GM19397 (cell line): ENCODE measurements at regions not wholly inside any gene's neighbourhood (a gene's known extent, or its start where the extent isn't known, plus 50 kb on each side); places are given as distances from the start of the nearest gene placed in this dataset.
"Not testable (repeated sequence)": the region's sequence is repeated elsewhere in the genome, so short reads cannot be mapped to it uniquely, and the experiment has no call there.

Experiments
- ATAC-seq: cut with Tn5 transposase; IDR thresholded peaks from one replicate; pipeline ENCODE4 v1.9.1; 2021; ENCODE audit warnings: mild to moderate bottlenecking, moderate library complexity; ENCODE audit not compliant: unreplicated experiment

DNA sequence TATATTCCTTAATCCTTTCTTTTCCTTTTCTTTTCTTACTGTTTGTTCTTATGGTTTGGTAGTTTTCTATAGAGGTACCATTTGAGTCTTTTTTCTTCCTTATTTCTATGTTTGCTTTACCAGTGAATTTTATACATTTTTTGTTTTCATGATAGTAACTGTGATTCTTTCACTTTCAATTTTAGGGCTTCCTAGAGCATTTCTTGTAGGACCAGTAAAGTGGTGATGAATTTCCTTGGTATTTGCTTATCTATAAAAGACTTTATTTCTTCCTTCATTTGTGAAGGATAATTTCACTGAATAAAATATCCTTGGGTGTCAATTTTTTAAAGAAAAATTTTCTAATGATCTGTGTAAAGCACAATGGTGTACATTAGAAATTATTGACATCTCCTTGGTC lies 637.4 kb downstream of the CD109 start:
- ATAC-seq, result no peak

DNA sequence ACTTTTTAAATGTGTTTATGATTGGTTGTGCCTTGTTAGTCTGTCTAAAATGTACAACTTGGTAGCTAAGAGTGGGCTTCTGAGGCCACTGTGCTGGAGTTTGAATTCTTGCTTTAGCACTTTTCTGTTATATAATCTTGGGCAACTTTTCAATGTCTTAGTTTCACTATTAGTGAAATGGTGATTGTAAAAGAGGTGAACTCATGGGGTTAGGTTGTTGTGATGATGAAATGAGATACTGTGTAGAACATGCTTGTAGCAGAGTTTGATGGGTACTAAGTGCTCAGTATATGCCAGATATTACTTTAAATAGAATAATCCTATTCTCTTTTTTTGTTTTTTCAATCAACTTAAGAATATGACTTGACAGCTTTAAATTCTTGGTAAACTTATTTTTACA lies 624.7 kb downstream of the CD109 start:
- no peak for ATAC-seq

DNA sequence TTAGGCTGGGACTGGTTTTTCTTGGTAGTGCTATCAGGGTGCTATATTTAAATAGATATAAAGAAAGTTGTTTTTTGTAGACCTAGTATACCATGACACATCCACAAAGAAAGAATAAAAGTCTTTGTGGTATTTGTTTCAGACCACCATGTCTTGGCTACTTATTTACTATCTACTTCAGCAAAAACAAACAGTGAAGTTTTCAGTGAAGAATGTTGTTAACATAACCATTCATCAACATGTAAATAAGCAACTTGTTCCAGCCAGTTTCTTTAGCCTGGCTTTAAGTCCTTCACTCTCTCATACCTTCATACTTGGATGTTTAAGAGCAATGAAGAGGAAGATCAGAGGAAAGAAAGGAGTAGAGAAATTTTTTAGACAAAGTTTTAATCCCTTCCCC lies 624.1 kb downstream of the CD109 start:
- ATAC-seq, result no peak

DNA sequence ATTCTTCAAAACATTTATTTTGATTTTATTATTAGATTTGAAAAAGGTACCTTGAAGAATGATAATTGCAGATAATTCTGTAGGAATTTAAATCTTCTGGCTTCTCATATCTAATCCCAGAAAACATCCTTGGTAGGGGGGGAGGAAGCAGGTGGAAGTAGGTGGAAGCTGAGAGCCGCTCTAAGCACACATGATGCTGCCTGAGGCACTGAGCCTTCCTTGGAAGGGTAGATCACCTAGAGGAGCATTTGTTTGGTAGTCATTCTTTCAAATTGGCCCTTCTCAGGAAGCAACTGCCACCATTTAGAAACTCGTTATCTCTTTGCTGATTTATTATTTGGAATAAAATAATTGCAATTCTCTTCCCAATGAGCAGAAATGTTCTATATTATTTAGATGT lies 623.3 kb downstream of the CD109 start:
- ATAC-seq, result no peak

DNA sequence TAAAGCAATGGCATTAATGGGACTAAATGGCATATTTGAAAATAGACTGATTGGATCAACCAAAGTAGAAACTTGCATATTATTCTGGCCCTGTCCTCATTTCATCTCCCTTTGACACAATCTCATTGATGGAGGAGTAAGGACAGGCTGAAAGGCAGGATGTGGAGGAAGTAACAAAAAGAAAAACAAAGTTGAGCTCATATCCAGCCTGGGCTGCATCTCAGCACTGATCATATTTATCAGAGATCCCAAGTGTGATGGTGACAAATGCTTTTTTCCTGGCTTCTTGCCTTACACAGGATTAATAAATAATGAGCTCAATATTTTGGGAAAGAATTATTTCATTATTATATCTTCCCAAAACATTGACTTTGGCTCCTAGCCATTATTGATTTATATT lies 622.7 kb downstream of the CD109 start:
- ATAC-seq, result no peak

DNA sequence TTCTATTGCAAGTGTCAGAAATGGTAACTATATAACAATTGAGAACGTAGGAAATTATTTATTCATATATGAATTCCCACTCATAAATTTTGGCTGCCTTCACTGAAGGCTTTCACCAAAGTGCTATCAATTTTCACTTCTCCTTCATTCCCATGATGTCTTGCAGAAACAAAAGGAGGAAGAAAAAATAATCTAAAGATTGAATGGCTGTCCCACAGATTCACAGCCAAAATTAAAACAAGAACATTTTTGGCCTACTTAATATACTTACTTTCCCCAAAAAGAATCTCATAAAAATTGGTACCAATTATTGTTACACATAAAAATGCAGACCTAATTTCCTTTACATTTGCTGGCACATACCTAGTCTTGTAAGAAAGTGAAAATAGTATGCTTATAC lies 616.1 kb downstream of the CD109 start:
- ATAC-seq, result no peak

DNA sequence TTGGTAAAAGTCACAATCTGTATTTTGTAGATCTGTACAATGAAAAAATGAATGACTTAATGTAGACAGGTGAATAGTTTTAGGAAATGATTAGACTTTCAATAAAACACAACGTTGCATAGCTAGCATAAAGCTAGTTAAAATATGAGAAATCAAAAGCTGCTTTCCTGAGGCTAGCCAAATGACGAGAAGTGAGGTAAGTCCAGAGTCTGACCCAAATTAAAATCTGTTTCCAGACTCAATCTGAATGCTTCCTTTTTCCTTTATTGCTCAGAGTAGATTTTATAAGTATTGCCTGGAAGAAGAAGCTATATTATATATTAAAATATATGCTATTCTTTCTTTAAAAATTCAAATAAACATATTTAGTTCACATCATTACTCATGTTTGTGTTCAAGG lies 615.4 kb downstream of the CD109 start:
- no peak for ATAC-seq

DNA sequence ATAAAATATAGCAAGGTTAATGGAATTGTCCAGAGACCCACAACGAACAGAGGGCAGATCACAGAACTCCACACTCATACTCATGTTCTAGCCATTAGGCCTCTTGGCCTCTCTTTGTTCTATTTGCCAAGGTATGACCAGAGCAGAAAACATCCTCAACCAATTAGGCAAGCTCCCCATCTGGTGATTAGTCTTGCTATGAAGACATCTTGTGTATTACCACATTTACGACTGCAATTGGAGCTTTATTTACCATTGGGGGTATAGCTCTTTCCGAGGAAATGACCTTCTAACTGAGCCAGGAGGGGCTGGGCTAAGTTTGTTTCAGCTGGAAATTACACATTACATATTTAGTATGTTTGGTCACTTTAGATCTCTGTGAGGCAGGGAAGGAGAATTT lies 593.9 kb downstream of the CD109 start:
- no peak for ATAC-seq

DNA sequence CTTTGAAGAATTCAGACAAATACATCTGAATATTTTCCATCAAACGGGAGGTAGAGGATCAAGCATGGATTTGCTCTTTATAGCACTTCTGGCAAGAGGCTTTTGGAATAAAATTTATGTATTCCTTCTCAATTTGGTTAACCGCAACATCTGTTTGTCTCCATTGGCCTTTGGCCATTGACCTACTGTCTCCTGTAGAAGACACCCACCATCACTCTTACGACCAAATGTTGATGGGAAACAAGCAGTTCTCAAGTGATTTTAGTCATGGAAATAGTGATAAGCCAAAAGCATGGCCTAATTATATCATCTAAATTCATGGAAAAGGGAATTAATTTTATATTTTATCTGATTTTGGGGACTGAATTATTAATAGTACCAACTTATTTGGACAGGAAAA lies 591.9 kb downstream of the CD109 start:
- no peak for ATAC-seq

DNA sequence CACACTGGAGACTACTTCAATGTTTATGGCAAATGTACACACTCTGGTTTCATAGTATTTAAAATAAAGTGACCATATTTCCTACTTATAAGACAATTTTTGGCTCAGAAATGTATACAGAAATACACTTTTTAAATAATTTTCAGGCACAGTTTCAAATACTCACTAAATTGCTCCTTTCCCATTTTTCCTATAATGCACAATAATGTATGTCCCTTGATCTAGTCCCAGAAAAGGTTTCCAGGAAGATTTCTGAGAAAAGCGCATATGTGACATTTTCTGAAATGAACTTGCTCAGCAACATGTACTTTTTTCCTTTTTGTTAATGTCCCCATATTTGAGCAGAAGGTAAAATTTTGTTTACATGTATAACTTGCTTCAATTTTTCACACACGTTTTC lies 591.4 kb downstream of the CD109 start:
- ATAC-seq, result no peak

DNA sequence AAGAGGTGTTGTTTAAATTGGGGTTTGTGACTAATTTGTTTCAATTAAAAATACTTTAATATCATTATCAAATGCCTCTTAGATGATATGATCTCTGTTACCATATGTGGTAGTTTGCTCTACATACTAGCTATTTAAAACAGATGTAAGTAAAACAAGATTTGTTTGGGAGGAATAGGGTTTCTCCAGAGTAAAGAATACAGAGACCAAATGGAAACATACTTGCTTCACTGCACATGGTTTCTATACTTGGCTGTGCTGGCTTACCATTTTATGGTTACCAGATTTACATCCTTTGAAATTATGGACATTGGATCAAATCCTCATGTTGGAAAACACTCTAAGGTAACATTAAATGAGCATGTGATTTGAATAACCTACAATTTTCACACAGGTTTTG lies 588.3 kb downstream of the CD109 start:
- ATAC-seq, result no peak

DNA sequence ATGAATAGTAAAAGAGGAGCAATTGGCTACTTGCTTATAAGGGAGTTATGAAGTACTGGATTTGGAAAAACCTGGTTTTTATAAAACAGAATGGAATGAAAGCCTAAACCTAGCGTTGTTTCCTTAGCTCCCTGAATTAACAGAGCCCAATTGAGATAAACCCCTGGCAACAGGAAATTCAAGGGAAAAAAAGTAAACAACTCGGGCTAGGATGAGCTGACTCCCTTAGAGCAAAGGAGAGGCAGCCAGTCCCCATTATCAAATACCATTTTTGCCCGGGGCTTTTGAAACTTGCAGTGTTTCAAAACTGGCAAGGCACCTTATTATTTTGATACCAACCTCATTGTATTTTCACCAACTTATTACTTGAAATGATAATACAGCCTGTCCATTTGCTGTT lies 587.5 kb downstream of the CD109 start:
- no peak for ATAC-seq

DNA sequence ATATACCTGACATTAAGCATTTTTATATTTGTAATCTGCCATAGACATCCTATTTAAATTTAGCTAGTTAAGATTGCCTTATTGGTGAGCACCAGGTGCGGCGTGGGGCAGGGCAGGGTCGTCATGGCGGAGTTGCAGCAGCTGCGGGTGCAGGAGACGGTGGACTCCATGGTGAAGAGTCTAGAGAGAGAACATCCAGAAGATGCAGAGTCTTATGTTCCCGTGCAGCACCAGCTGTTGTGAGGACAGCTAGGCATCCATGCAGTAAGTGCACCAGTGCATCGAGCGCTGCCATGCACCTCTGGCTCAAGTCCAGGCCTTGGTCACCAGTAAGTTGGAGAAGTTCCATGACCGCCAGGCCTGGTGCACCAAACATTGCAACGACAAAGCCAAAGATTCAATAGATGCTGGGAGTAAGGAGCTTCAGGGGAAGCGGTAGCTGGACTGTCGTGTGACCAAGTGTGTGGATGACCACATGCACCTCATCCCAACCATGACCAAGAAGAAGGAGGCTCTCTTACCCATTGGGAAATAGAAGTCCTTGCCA lies 586.2 kb downstream of the CD109 start:
- no peak for ATAC-seq

DNA sequence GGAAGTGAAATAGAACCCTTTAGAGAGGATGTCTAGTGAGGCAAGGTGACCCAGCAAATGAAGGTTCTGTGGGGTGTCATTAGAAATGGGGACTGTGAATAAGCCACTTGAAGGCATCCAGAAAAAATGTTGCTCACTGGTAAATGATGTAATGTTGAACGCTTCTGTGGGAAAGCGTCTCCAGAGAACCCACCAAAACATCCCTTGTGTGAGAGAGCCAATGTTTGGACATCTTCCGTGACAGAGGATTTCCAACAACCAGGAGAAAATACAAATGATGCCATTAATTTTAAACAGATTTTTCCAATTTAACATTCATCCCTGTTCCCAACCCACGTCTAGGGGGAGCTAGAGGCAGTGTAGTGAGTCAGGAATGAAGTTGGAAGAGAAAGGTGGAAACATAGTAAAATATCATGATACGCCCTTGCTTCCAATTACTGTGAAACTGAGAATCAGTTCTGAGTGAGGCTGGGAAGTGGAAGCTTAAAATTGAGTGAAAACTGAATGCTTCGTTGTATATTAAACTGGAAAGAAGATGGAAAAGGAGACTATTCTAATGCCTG lies 584.2 kb downstream of the CD109 start:
- ATAC-seq, result no peak

DNA sequence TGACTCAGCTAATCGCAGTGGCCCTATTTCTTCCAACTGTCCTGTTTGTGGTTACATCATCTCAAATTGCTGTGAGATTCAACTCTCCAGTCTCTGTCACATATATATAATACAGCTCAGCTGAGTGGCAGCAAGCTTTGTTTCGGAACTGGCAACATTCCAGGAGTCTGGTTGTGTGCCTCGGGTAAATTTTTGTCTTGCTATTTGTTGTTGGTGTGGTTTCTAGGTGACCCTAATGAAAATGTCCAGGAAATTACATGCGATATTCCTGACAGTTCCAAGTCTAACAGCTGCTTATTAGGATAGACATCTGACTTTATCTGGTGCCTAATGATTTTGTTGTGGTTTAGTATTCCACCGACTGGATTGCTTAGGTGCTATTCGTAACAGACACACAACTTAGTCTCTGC lies 581.8 kb downstream of the CD109 start:
- no peak for ATAC-seq

DNA sequence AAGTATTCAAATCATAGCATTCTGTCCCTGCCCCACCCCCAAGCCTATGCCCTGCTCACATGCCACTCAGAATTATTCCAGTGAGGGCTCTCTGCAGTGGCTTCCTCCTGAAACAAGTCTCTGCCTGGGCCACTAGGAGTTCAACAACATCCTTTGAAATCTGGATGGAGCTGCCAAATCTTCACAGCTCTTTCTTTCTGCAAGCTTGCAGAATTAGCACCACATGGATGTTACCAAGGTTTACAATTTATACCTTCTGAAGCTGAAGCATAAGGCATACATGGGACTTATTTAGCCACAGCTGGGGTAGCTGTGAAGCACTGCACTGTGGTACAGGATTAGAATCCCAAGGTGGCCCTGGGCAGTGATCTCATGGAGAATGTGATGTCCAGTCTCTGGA lies 577.5 kb downstream of the CD109 start:
- no peak for ATAC-seq

DNA sequence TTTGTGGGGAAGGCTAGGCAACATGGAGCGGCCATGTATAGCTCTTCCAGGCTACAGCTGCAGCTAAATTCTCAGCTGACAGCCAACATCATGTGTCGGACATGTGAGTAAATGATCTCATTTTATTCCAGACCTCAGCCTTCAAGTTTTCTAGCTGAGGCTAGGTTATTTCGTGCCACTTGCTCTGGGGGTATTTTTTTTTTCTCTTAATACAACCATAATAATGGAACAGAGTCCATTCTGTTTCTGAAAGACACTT lies 573.5 kb downstream of the CD109 start:
- no peak for ATAC-seq

DNA sequence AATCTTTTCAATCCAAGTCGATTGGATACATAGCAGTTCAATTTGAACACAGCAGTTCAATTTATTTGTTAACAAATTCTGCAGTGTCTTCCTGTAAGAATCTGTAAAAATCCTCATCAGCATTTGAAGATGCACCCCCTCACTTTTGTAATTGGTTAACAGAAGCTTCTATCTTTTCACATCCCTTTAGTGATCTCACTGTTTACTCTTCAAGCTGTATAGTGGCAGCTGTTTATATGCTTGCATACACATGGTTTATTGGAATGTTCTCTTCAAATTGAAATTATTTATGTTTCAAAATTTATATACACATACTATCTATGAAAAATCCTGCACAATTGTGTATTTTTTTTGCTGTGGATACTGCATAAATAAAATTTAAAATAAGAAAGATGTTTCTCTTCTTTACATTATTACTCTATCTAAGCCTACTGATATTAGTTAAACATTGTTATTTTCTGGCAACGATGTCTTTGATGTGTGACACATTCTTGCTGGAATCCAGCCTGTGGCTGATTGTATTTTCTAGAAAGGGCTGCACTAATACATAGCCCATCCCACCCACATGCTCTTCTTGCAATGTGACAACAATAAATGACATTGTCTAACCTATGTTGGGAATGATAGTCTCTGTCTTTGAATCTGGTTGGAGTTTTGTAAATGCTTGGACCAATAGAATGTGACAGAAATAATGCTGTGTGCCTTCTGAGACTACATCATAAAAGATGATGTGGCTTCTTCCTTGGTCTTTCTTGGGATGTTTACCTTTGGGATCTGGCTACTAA lies 573.0 kb downstream of the CD109 start:
- ATAC-seq, result no peak

DNA sequence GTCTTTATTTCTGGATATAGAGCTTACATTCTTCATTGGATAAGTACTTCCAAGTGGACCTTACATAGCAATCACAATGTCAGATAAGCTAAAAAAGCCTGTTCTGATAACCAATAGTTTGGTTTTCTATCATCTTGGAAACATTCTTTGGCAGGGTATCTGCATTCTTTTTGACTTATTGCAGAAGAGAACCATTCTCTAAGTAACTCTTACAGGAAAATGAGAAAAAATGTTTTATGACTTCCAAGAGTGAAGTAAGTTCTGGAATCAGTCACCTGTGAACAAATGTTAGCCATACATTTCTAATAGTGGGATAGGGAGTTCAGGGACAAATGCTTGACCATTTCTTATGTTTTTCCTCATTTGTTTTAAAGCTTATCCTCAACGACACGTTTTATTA lies 564.0 kb downstream of the CD109 start:
- no peak for ATAC-seq

DNA sequence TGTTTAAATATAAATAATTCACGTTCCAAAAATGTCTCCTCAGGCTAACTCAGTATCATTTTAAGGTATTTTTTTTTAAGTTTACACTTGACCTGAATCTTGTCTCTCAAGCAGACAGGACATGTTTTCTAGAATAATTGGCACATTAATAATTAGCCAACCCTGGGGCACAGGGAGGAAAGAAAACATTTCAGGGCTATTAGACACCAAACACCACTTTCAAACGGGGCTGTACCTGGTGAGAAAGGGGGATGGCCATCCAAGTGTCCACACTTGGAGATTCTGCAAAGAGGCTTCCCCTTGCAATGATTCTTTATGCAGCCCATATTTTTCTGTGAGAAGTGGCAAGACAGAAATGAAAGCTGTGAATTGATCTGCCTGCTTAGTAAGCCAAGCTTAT lies 560.8 kb downstream of the CD109 start:
- ATAC-seq, result no peak

DNA sequence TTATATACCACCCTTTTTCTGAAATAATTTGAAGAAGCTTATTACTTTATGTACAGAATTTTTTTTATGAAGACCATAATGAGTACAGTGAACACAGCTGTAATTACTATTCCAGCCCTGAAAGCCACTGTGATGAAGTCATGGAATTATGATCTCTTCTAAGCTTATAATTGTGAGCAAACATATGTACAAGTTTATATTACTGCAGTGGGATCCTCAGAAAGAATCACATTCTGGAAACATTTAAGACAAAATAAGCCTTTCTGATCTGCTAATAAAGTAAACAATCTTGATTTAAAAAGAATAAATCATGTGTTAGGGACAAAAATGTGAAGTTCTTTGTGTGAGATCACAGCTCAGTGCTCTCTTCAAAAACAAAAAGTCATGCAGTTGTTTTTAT lies 560.4 kb downstream of the CD109 start:
- no peak for ATAC-seq

DNA sequence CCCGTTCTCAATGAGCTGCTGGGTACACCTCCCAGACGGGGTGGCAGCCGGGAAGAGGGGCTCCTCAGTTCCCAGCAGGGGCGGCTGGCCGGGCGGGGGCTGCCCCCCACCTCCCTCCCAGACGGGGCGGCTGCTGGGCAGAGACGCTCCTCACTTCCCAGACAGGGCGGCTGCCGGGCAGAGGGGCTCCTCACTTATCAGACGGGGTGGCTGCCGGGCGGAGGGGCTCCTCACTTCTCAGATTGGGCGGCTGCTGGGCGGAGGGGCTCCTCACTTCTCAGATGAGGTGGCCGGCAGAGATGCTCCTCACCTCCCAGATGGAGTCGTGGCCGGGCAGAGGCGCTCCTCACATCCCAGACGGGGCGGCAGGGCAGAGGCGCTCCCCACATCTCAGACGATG lies 559.0 kb downstream of the CD109 start:
- not testable (repeated sequence) for ATAC-seq

DNA sequence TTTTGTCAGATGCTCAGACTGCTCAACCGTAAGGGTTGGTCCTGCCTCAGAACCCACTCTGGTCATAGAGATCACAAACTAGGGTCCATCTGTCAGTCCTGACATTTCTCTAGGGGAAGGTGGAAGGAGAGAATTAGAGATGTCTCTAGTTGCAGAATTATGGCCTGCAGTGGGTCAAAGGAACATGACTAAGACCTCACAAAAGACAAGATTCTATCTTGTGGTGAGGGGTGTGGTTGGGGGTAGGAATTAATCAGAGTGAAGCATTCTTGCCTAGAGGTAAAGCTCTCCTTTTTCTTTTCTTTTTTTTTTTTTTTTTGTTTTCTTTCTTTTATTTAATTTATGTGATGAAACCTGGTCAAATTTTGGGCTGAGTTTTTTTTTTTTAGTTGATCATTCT lies 558.1 kb downstream of the CD109 start:
- ATAC-seq, result not testable (repeated sequence)
